OCI-LY7 (cell line): ENCODE measurements at regions not wholly inside any gene's neighbourhood (a gene's known extent, or its start where the extent isn't known, plus 50 kb on each side); places are given as distances from the start of the nearest gene placed in this dataset.

Experiments
- BruUV-seq: library from RNA; stranded (reverse); fragments of 400-500 nt; replicated peaks from 2 replicates; lab custom pipeline; 2021; lab: Mats Ljungman, UMichigan
- CTCF ChIA-PET: fragments of 300-600 bp; sonication (Branson Sonifier 250); formaldehyde crosslinking; loops from one replicate; lab custom pipeline; 2022; ENCODE audit warnings: antibody characterized with exemption; ENCODE audit not compliant: unreplicated experiment; lab: Charles Lee
- POLR2A ChIA-PET: fragments of 300-600 bp; sonication (Branson Sonifier 250); formaldehyde crosslinking; loops from one replicate; lab custom pipeline; 2022; ENCODE audit warnings: antibody characterized with exemption; lab: Charles Lee
- DNase-seq: peaks from one replicate; pipeline ENCODE4 v3.0.0-alpha.2; 2015; ENCODE audit warnings: low spot score
- H2AFZ ChIP-seq: fragments of 200-600 bp; sonication (generic), shearing (Covaris generic); 2 replicates; pipeline ENCODE4 v1.6.1; 2014; ENCODE audit warnings: mild to moderate bottlenecking, antibody characterized with exemption, low read length, moderate library complexity
- H3K27ac ChIP-seq: fragments of 200-600 bp; sonication (generic); 2 replicates; pipeline ENCODE4 v1.5.1; 2014; ENCODE audit warnings: mixed run types, low read depth, mild to moderate bottlenecking, moderate library complexity, low read length, inconsistent platforms; ENCODE audit not compliant: poor library complexity, severe bottlenecking
- H3K36me3 ChIP-seq: fragments of 200-600 bp; sonication (generic); 2 replicates; pipeline ENCODE4 v1.6.1; 2014; ENCODE audit warnings: mild to moderate bottlenecking, antibody characterized with exemption, low read length, moderate library complexity, mixed read lengths; ENCODE audit not compliant: insufficient read depth
- H3K4me1 ChIP-seq: fragments of 200-600 bp; sonication (generic); 2 replicates; pipeline ENCODE4 v1.5.1; 2014; ENCODE audit warnings: mild to moderate bottlenecking, low read length; ENCODE audit not compliant: insufficient read depth, poor library complexity, severe bottlenecking
- H3K4me2 ChIP-seq: fragments of 200-600 bp; sonication (generic); 2 replicates; pipeline ENCODE4 v1.6.1; 2014; ENCODE audit warnings: mild to moderate bottlenecking, low read length
- H3K4me3 ChIP-seq: fragments of 200-600 bp; sonication (generic); 2 replicates; pipeline ENCODE4 v1.5.1; 2014; ENCODE audit warnings: mild to moderate bottlenecking, low read depth, low read length; ENCODE audit not compliant: poor library complexity, severe bottlenecking
- H3K79me2 ChIP-seq: fragments of 200-600 bp; sonication (generic); 2 replicates; pipeline ENCODE4 v1.6.1; 2016; ENCODE audit warnings: low read depth, mild to moderate bottlenecking, low read length, moderate library complexity, mixed read lengths; ENCODE audit not compliant: insufficient read depth
- H3K9me2 ChIP-seq: fragments of 200-600 bp; sonication (generic); 2 replicates; pipeline ENCODE4 v1.6.1; 2016; ENCODE audit warnings: mild to moderate bottlenecking, low read length, mixed read lengths; ENCODE audit not compliant: insufficient read depth
- H3K9me3 ChIP-seq: fragments of 200-600 bp; sonication (generic); 2 replicates; pipeline ENCODE4 v1.6.1; 2014; ENCODE audit warnings: mild to moderate bottlenecking, mixed run types, low read length, mixed read lengths
- H4K20me1 ChIP-seq: fragments of 200-600 bp; sonication (generic); 2 replicates; pipeline ENCODE4 v1.6.1; 2014; ENCODE audit warnings: mild to moderate bottlenecking, antibody characterized with exemption, low read length, moderate library complexity, mixed read lengths; ENCODE audit not compliant: insufficient read depth
- CTCF ChIP-seq: fragments of 200-600 bp; sonication (generic); conservative IDR thresholded peaks from 2 replicates; pipeline ENCODE4 v1.5.1; 2014; ENCODE audit warnings: mild to moderate bottlenecking, antibody characterized with exemption, low read length, moderate library complexity, mixed read lengths
- EZH2phosphoT487 ChIP-seq: fragments of 200-600 bp; sonication (generic); IDR thresholded peaks from 2 replicates; pipeline ENCODE4 v1.6.1; 2018; ENCODE audit warnings: low read depth, borderline replicate concordance, mild to moderate bottlenecking, mixed run types, antibody characterized with exemption, low read length, moderate library complexity, mixed read lengths
- intact Hi-C: fragments of 100-400 bp; cut with micrococcal nuclease; formaldehyde crosslinking; loops from one replicate; pipeline ENCODE4 v1.10.0; 2022; ENCODE audit not compliant: unreplicated experiment

GRCh38 chr3:101146946-101147345 is 153.7 kb upstream of the ABI3BP start:
- H3K9me2 ChIP-seq, result no peaks in the 10 kb centered on the region
- no peak overlapping the region for H3K27ac ChIP-seq
- H3K36me3 ChIP-seq, result no peaks in the 10 kb centered on the region
- no peak for DNase-seq
- no peak overlapping the region for H3K4me3 ChIP-seq
- no peaks in the 10 kb centered on the region for H3K79me2 ChIP-seq
- ChIA-PET CTCF (no interaction called here), POLR2A (interaction anchor here (0.6 kb wide), 1 partner anchor 329 kb away, joined by 4 read pairs; no protein-coding TSS in a partner anchor)
- no peaks in the 10 kb centered on the region for H4K20me1 ChIP-seq
- intact Hi-C loops, result no loop called here
- TF ChIP-seq CTCF (no peak), EZH2phosphoT487 (no peak)
- no peak overlapping the region for H2AFZ ChIP-seq
- no TSS peak for BruUV-seq
- no peaks in the 10 kb centered on the region for H3K9me3 ChIP-seq
- H3K4me2 ChIP-seq, result no peak overlapping the region
- H3K4me1 ChIP-seq, result no peaks in the 10 kb centered on the region

GRCh38 chr3:101144105-101144504 is 150.9 kb upstream of the ABI3BP start:
- BruUV-seq, result no TSS peak
- Histone ChIP-seq H3K4me2 (no peak overlapping the region), H3K36me3 (no peaks in the 10 kb centered on the region), H3K27ac (no peak overlapping the region), H4K20me1 (no peaks in the 10 kb centered on the region), H3K9me3 (no peaks in the 10 kb centered on the region), H2AFZ (no peak overlapping the region), H3K79me2 (no peaks in the 10 kb centered on the region), H3K4me3 (no peak overlapping the region), H3K4me1 (no peaks in the 10 kb centered on the region), H3K9me2 (no peaks in the 10 kb centered on the region)
- ChIA-PET POLR2A (no interaction called here), CTCF (no interaction called here)
- no peak for DNase-seq
- TF ChIP-seq EZH2phosphoT487, result no peak
- TF ChIP-seq CTCF, result no peak
- intact Hi-C loops, result no loop called here

GRCh38 chr3:101143012-101143411 is 149.8 kb upstream of the ABI3BP start:
- no peaks in the 10 kb centered on the region for H3K36me3 ChIP-seq
- POLR2A ChIA-PET, result no interaction called here
- no TSS peak for BruUV-seq
- H4K20me1 ChIP-seq, result no peaks in the 10 kb centered on the region
- DNase-seq, result no peak
- H3K27ac ChIP-seq, result no peak overlapping the region
- TF ChIP-seq CTCF, result no peak
- TF ChIP-seq EZH2phosphoT487, result no peak
- CTCF ChIA-PET, result no interaction called here
- no peaks in the 10 kb centered on the region for H3K79me2 ChIP-seq
- no peaks in the 10 kb centered on the region for H3K9me3 ChIP-seq
- H2AFZ ChIP-seq, result no peak overlapping the region
- H3K9me2 ChIP-seq, result no peaks in the 10 kb centered on the region
- intact Hi-C loops, result no loop called here
- no peaks in the 10 kb centered on the region for H3K4me1 ChIP-seq
- no peak overlapping the region for H3K4me3 ChIP-seq
- no peak overlapping the region for H3K4me2 ChIP-seq
